ENCODE measurements at regions not wholly inside any gene's neighbourhood (a gene's known extent, or its start where the extent isn't known, plus 50 kb on each side); places are given as distances from the start of the nearest gene placed in this dataset.
A peak's percentile ranks its signal among the peaks of the same experiment; 100 is the strongest.

DNA sequence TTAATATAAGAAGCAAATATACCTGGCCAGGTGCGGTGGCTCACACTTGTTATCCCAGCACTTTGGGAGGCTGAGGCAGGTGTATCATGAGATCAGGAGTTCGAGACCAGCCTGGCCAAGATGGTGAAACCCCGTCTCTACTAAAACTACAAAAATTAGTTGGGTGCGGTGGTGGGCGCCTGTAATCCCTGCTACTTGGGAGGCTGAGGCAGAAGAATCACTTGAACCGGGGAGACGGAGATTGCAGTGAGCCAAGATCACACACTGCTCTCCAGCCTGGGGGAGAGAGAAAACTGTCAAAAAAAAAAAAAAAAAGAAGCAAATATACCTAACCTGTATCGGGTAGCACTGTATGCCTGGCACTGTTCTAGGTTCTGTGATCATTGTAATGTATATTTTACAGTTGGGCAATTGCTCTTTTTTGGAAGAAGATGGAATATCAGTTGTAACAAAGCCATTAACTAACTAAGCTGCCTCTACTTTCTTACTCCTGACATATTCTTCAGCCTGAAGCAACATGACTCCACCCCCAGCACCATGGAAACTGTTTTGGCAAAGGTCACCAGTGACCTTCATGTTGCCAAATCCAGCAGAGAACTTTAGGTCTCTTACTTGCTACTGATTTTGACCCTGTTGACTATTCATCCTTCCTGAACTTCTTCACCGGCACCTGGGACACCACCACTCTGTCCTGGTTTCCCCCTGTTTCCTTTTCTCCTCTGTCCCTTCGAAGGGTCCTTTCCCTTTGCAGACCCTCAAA, 203.8 kb downstream of the RPLP1 start:
- no peak for DNase-seq
- TF ChIP-seq GATA1 (IDR thresholded peaks at IDR 0.05; ENCODE audit: low read depth, low read length) (no peak), POLR2A (IDR thresholded peaks at IDR 0.05; ENCODE audit: low read length) (no peak)

DNA sequence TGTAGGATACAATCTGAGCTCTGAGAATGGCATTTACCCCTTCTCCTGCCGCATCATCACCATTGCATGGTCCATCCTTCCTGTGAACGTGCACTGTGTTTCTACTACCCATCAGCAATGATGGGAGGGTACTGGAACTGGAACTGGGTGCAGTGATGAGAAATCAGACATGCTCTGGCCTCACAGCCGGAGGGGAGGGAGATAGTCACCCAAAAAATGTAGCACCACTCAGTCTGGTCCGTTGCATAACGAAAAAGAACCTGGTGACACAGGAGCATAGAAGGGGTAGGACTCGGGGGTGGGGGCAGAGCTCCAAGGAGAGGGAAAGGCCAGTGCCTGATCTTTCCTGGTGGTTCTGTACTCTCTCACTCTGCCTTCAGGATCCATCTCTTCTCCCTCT, 205.0 kb downstream of the RPLP1 start:
- DNase-seq, result no peak
- TF ChIP-seq GATA1 (IDR thresholded peaks at IDR 0.05; ENCODE audit: low read depth, low read length), result no peak
- no peak for TF ChIP-seq POLR2A (IDR thresholded peaks at IDR 0.05; ENCODE audit: low read length)

DNA sequence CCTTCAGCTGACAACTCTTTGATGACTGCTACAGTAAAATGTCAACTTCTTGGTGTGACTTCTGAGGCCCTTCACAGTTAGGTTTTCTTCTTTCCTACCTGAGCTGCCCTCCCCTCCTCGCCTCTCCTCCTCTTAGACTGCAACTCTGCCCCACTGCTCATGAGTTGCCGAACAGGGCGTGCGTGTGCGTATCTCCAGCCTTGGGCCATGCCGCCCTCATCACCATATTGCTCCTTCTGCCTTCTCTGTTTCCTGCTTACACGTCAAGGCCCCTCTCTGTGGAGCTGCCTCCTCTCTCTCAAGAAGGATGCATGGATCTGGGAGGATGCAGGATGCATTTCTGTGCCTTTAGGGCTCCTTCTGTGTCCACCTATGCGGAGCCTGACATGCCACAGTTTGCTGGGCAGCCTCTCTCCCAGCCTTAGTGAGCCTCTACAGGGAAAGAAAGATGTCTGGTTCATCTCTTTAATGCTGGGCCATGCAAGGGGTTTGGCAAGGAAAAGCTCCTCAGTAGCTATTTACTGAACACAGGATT, 205.9 kb downstream of the RPLP1 start:
- DNase-seq, result no peak
- TF ChIP-seq POLR2A (IDR thresholded peaks at IDR 0.05; ENCODE audit: low read length), result no peak

DNA sequence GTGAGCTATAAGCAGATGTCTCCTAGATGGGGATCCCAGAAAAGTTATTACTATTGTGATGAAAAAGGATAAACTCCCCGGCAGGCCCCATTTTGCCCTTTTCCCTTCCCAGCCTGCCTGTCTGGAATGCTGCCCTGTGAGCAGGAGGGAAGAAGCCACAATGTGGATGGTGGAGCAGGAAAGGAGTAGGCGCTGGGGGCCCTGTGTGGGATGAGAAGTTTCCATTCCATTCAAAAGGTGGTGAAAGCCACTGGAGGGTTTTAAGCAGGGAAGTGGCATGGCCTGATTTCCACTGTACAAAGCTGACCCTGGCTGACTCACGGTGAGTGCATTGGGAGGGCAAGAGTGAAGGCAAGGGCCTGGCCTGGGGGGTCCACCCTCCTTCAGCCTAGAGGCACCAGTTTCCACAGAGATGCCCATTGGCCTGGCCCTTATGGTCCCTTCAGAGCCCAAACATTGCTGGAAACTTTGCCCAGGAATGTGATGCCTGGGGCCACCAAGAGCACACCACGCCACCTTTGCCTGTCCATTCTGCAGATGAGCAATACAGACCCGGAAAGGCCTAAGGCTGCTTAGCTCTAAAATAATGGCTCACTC, 206.9 kb downstream of the RPLP1 start:
- no peak for DNase-seq
- TF ChIP-seq GATA1 (IDR thresholded peaks at IDR 0.05; ENCODE audit: low read depth, low read length), result no peak
- TF ChIP-seq POLR2A (IDR thresholded peaks at IDR 0.05; ENCODE audit: low read length), result no peak

DNA sequence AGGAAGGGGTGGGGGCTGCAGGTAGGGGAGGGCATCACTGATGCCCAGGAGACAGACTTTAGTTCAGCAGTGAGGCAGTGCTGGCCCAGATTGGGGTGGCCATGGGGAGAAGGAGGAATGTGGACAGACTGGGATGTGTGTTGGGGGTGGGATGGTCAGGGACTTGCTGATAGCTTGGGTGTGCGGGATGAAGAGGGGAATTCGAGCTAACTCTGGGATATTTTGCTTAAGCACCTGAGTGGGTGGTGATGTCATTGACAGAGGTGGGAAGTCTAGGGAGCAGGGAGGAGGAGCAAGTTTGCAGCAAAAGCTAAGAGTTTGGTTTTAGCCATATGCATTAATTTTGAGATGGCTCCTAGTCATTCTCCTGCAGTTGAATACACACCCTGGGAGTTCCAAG, 207.5 kb downstream of the RPLP1 start:
- no peak for DNase-seq
- no peak for TF ChIP-seq POLR2A (IDR thresholded peaks at IDR 0.05; ENCODE audit: low read length)
- TF ChIP-seq GATA1 (IDR thresholded peaks at IDR 0.05; ENCODE audit: low read depth, low read length), result no peak

DNA sequence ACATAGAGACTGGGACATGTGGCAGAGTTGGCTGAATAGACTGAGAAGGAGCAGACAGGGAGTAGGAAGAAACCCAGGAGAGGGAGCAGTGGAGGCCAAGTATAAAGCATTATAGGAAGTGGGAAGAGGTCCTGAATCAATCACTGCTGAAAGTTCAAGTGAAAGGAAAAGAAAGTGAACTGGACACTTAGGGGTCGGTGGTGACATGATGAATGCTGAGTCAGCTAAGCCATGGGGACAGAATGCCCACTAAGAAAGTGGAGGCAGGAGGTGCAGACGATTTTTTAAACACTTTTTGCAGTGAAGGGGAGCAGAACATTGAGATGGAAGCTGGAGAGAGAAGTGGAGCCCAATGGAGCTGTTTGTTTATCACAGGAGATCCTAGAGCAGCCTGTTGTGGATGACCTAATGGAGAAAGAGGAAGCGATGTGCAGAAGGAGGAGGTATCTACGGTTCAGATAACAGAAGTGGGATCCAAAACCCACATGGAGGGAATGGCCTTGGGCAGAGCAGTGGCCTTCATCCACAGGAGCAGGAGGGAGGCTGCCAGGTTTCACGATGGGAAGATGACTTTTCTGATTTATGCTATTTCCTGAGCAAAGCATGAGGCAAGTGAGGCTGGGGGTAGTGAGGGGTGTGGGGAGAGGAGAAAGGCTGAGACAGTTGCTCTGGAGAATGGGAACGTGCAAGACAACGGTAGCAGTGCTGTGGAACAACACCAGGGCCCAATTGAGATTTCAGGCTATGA, 208.2 kb downstream of the RPLP1 start:
- DNase-seq, result no peak
- TF ChIP-seq GATA1 (IDR thresholded peaks at IDR 0.05; ENCODE audit: low read depth, low read length), result no peak

DNA sequence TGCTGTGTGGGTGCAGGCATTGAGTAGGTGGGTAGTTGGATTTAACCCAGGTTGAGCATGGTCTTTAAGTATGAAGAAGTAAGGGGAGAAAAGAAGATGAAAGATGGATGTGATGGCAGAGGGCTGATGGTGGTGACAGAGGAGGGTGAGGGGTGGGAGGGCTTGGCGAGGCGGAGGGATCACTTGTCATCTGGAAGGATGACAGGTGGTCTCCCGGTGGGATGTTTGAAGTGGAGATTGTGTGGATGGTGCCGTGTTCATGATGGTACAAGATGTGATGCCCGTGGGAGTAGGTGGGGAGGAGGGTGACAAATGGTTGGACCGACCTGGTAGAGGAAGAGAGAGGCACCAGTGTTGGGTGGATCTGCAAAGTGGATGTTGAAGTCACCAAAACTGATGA, 208.8 kb downstream of the RPLP1 start:
- TF ChIP-seq GATA1 (IDR thresholded peaks at IDR 0.05; ENCODE audit: low read depth, low read length), result no peak
- no peak for TF ChIP-seq POLR2A (IDR thresholded peaks at IDR 0.05; ENCODE audit: low read length)

DNA sequence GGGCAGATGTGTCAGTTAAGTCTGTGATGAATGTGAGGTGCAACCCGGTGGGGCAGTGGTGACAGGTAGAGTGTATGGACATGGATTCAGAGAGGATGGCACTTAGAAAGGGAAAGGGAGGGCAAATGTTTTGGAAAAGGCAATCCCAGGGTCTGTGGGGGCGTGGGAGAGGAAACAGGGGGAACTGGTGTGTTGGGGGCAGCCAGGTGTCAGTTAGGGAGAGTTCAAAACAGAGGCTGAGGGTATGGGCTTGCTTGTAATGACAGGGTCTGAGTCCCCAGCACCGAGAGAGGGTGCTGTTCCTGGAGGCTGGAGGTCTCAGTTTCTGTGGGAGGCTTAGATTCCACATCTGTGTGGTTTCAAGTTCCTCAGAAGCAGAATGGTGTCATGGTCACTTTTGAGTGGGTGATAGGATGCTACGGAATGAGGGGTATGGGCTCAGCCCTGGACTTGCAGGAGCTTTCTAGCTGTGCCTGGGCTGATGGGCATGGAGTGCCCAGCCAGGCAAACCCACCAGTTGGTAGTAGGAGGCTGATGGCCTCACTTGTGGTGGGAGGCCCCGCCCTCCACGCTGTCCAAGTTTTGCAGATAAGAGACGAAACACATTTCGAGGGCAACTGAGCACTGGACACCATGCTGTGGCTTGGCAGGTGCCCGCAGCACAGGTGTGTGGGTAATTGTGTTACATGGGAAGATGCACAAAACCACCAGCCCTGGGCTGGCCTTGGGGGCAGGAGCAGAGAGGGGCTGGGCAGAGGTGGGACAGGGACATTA, 209.4 kb downstream of the RPLP1 start:
- no peak for TF ChIP-seq POLR2A (IDR thresholded peaks at IDR 0.05; ENCODE audit: low read length)
- TF ChIP-seq GATA1 (IDR thresholded peaks at IDR 0.05; ENCODE audit: low read depth, low read length), result no peak
- no peak for DNase-seq

More for the DNA sequence above, 208.8 kb downstream of the RPLP1 start:
- DNase-seq, result no peak

DNA sequence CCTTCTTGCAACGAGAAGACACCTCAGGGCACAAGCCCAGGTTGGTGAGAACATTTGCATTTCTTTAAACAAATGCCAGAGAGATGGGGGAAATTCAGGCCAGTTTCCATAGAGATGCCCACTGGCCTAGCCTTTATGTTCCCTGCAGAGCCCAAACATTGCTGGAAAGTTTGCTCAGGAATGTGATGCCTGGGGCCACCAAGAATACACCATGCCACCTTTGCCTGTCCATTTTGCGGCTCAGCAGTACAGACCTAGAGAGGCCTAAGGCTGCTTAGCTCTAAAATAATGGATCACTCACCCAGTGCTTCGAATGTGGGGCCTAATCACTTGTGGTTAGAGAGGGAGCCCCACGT, 210.0 kb downstream of the RPLP1 start:
- no peak for TF ChIP-seq GATA1 (IDR thresholded peaks at IDR 0.05; ENCODE audit: low read depth, low read length)
- TF ChIP-seq POLR2A (IDR thresholded peaks at IDR 0.05; ENCODE audit: low read length), result no peak
- no peak for DNase-seq

DNA sequence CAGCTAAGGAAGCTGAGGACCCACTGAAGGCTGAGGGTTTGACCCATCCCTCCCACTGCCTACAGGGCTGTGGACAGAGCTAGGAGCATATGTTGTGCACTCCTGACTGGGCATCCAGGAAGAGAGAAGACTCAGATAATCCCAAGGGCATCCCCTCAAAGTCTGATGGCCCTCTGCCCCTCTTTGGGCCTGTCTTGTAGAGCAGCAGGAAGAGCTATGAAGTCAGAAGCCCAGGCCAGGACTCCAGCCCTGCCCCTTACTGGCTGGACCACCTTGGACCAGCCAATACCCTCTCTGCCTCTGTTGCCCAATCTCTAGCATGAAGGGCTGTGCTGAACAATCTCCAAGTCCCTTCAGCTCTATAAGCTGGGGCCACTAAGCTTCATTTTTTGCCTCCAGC, 210.8 kb downstream of the RPLP1 start:
- DNase-seq, result no peak
- TF ChIP-seq GATA1 (IDR thresholded peaks at IDR 0.05; ENCODE audit: low read depth, low read length), result no peak
- no peak for TF ChIP-seq POLR2A (IDR thresholded peaks at IDR 0.05; ENCODE audit: low read length)

DNA sequence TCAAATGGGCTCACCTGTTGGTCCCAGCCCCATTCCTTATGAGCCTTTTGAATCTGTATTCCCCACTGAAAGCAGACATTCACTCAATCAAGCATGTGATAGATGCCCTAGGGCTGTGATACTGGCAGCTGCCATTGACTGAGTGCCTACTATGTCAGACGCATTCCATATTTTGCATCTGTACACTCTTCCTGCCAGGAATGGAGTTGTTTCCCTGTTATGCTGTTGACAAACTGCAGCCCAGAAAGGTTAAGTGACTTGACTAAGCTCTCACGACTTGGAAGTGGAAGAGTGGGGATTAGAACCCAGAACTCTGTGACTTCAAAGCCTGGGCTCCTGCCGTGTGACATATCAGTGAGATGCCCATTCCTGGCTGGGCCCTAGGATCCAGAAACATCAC, 211.4 kb downstream of the RPLP1 start:
- TF ChIP-seq GATA1 (IDR thresholded peaks at IDR 0.05; ENCODE audit: low read depth, low read length), result no peak
- no peak for TF ChIP-seq POLR2A (IDR thresholded peaks at IDR 0.05; ENCODE audit: low read length)
- DNase-seq, result no peak

DNA sequence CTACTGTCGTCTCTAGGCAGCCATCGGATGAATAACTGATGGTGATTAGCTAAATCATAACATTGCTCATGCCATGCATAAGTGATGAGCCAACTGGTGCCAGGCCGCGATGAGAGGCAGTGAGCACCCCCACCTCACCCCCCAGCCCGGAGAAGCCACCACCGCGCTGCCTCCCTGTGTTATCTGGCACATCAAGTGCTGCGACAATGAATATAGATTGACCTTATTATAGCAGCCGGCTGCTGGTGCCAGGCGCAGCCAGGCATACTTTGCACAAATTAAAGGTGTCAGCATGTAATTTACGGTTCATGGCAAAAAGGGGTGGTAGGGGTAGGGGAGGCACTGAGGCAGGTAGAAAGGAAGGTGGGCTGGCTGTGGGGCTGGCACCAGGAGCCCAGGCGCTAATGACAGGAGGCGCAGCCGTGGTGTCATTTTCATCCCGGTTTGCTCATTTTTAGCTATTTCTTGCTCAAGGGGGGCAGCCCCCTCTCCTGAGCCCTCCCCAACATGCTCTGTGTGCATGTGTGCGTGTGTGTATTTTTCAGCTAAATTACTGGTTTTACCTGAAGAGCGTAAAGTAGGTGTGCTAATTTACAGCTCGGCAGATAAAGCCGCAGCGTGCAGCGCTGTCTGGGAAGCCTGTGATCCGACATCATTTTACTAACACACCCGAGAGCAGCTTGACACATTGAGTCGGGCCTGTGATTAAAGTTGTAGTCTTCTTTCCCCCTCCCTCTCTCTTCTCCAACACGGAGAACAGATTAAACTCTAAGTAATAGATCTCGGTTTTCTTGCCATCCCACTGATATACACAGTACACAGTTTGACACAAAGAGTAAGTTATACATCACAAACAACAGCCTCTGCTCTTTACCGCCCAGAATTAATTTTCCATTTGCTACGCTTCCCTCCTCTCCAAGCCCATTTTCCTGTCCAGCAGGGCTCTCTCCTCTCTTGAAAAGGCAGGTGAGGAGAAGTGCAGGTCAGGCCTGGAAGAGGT, 212.3 kb downstream of the RPLP1 start:
- DNase-seq, result no peak
- TF ChIP-seq POLR2A (IDR thresholded peaks at IDR 0.05; ENCODE audit: low read length) (no peak), GATA1 (IDR thresholded peaks at IDR 0.05; ENCODE audit: low read depth, low read length) (no peak)

DNA sequence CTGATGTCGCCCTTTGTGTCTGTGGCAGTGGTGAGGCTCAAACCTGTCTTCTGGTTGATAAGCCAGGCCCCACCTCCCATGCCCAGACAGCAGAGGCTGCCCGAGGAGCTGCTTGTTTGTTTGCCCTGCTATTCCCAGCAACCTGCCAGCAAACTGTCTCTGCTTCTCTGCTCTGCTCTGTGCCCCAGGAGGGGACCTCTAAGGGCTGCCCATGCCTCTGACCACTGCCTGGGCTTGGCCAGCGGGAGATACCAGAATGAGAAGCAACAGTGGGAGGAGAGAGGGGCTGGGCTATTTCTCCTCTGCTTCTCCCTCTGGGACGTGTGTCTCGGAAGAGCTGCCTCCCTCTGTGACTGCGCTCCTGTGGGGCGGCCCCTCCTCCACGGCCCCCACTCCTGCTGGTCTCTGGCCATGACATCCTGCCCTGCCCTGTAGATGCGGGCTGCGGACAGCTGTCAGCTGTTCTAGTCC, 213.1 kb downstream of the RPLP1 start:
- DNase-seq, result no peak
- no peak for TF ChIP-seq GATA1 (IDR thresholded peaks at IDR 0.05; ENCODE audit: low read depth, low read length)
- peak; percentile 11 for TF ChIP-seq POLR2A (IDR thresholded peaks at IDR 0.05; ENCODE audit: low read length)
